Astrocyte (in vitro differentiated cells and primary cell): ENCODE measurements at regions not wholly inside any gene's neighbourhood (a gene's known extent, or its start where the extent isn't known, plus 50 kb on each side); places are given as distances from the start of the nearest gene placed in this dataset.

ENCODE experiments used
- DNase-seq: peaks from one replicate; pipeline ENCODE4 v3.0.0-alpha.2; 2010; ENCODE audit warnings: low read depth
- FAIRE-seq: peaks from 2 replicates; lab custom pipeline; 2011; peaks lifted over from hg19 to GRCh38; lab: Jason Lieb, UNC
- H2AFZ ChIP-seq: 2 replicates; pipeline ENCODE4 v1.6.0; 2012; ENCODE audit warnings: low read depth, low read length, inconsistent platforms
- H3K27ac ChIP-seq: 2 replicates; pipeline ENCODE4 v1.5.1; 2011; ENCODE audit warnings: low read depth, low read length, inconsistent platforms
- H3K27me3 ChIP-seq: 2 replicates; pipeline ENCODE4 v1.6.0; 2011; ENCODE audit warnings: low read length, inconsistent platforms; ENCODE audit not compliant: insufficient read depth
- H3K36me3 ChIP-seq: 2 replicates; pipeline ENCODE4 v1.5.1; 2011; ENCODE audit warnings: low read length, inconsistent platforms; ENCODE audit not compliant: insufficient read depth
- H3K4me1 ChIP-seq: 2 replicates; pipeline ENCODE4 v1.5.1; 2011; ENCODE audit warnings: low read length, inconsistent platforms; ENCODE audit not compliant: insufficient read depth
- H3K4me2 ChIP-seq: 2 replicates; pipeline ENCODE4 v1.6.0; 2012; ENCODE audit warnings: low read length, inconsistent platforms
- H3K4me3 ChIP-seq: 2 replicates; pipeline ENCODE4 v1.5.1; 2011; ENCODE audit warnings: low read depth, mild to moderate bottlenecking, low read length, inconsistent platforms; ENCODE audit not compliant: insufficient read depth
- H3K79me2 ChIP-seq: 2 replicates; pipeline ENCODE4 v1.6.0; 2012; ENCODE audit warnings: mild to moderate bottlenecking, low read length, inconsistent platforms; ENCODE audit not compliant: insufficient read depth
- H3K9ac ChIP-seq: 2 replicates; pipeline ENCODE4 v1.6.0; 2012; ENCODE audit warnings: mild to moderate bottlenecking, low read length, inconsistent platforms
- H3K9me3 ChIP-seq: 2 replicates; pipeline ENCODE4 v1.5.1; 2012; ENCODE audit warnings: low read depth, mild to moderate bottlenecking, low read length, inconsistent platforms; ENCODE audit not compliant: insufficient read depth
- H4K20me1 ChIP-seq: 2 replicates; pipeline ENCODE4 v1.6.0; 2012; ENCODE audit warnings: low read length, inconsistent platforms; ENCODE audit not compliant: insufficient read depth
- H3K27ac Mint-ChIP-seq: one replicate; pipeline ENCODE4 v1.8.0; 2021; ENCODE audit warnings: mild to moderate bottlenecking, mixed read lengths; ENCODE audit not compliant: unreplicated experiment
- H3K27me3 Mint-ChIP-seq: one replicate; pipeline ENCODE4 v1.8.0; 2021; ENCODE audit warnings: low read depth, mixed read lengths; ENCODE audit not compliant: unreplicated experiment
- H3K36me3 Mint-ChIP-seq: one replicate; pipeline ENCODE4 v1.8.0; 2021; ENCODE audit warnings: low read depth, mixed read lengths; ENCODE audit not compliant: unreplicated experiment
- H3K4me1 Mint-ChIP-seq: one replicate; pipeline ENCODE4 v1.8.0; 2021; ENCODE audit warnings: low read depth, mixed read lengths; ENCODE audit not compliant: unreplicated experiment
- H3K4me3 Mint-ChIP-seq: one replicate; pipeline ENCODE4 v1.8.0; 2021; ENCODE audit warnings: mild to moderate bottlenecking, moderate library complexity, mixed read lengths; ENCODE audit not compliant: unreplicated experiment
- H3K9me3 Mint-ChIP-seq: one replicate; pipeline ENCODE4 v1.8.0; 2021; ENCODE audit warnings: mild to moderate bottlenecking, mixed read lengths; ENCODE audit not compliant: unreplicated experiment
- CTCF ChIP-seq: IDR thresholded peaks from 2 replicates; pipeline ENCODE4 v1.5.1; 2011; ENCODE audit warnings: low read depth, mild to moderate bottlenecking, inconsistent platforms, low read length, moderate library complexity; ENCODE audit not compliant: insufficient read depth
- EZH2 ChIP-seq: IDR thresholded peaks from 2 replicates; pipeline ENCODE4 v1.6.1; 2012; ENCODE audit warnings: mild to moderate bottlenecking, low read length, inconsistent platforms; ENCODE audit not compliant: insufficient read depth

- no peak for TF ChIP-seq CTCF
- TF ChIP-seq EZH2, result no peak
- Histone ChIP-seq H3K4me2 (no peak overlapping the region), H3K79me2 (no peaks in the 10 kb centered on the region), H4K20me1 (no peaks in the 10 kb centered on the region), H3K9me3 (peaks cover 6% of the 10 kb centered on the region), H3K9ac (no peak overlapping the region), H3K27ac (no peak overlapping the region), H3K36me3 (no peaks in the 10 kb centered on the region), H2AFZ (no peak overlapping the region), H3K27me3 (no peaks in the 10 kb centered on the region), H3K4me1 (no peaks in the 10 kb centered on the region), H3K4me3 (no peak overlapping the region)
- Mint-ChIP-seq H3K27me3 (peaks cover 37% of the 10 kb centered on the region), H3K36me3 (peaks cover 2% of the 10 kb centered on the region), H3K4me3 (no peak overlapping the region), H3K4me1 (no peaks in the 10 kb centered on the region), H3K9me3 (peaks cover 5% of the 10 kb centered on the region), H3K27ac (no peak overlapping the region)
- no peak for FAIRE-seq
- no peak for DNase-seq
These were observed 478.2 kb upstream of the EEF2KMT start for GRCh38 chr16:5575646-5576245.

GRCh38 chr16:5575121-5575520, 477.5 kb upstream of the EEF2KMT start:
- Histone ChIP-seq H3K9ac (no peak overlapping the region), H4K20me1 (no peaks in the 10 kb centered on the region), H3K79me2 (no peaks in the 10 kb centered on the region), H3K27ac (no peak overlapping the region), H2AFZ (no peak overlapping the region), H3K36me3 (no peaks in the 10 kb centered on the region), H3K4me1 (no peaks in the 10 kb centered on the region), H3K4me3 (no peak overlapping the region), H3K27me3 (no peaks in the 10 kb centered on the region), H3K4me2 (no peak overlapping the region), H3K9me3 (peaks cover 6% of the 10 kb centered on the region)
- Mint-ChIP-seq H3K27me3 (peaks cover 34% of the 10 kb centered on the region), H3K9me3 (peaks cover 6% of the 10 kb centered on the region), H3K4me1 (no peaks in the 10 kb centered on the region), H3K4me3 (no peak overlapping the region), H3K36me3 (peaks cover 2% of the 10 kb centered on the region), H3K27ac (no peak overlapping the region)
- DNase-seq (no peak), FAIRE-seq (no peak)
- TF ChIP-seq EZH2 (no peak), CTCF (no peak)

- no peak overlapping the region for H3K4me3 ChIP-seq
- no peaks in the 10 kb centered on the region for H3K79me2 ChIP-seq
- no peak for DNase-seq
- H3K27me3 ChIP-seq, result no peaks in the 10 kb centered on the region
- H3K27ac ChIP-seq, result no peak overlapping the region
- H2AFZ ChIP-seq, result no peak overlapping the region
- H3K4me1 ChIP-seq, result no peaks in the 10 kb centered on the region
- Mint-ChIP-seq H3K4me1 (no peaks in the 10 kb centered on the region), H3K9me3 (peaks cover 6% of the 10 kb centered on the region), H3K27me3 (peaks cover 23% of the 10 kb centered on the region), H3K4me3 (no peak overlapping the region), H3K27ac (no peak overlapping the region), H3K36me3 (no peaks in the 10 kb centered on the region)
- H3K9ac ChIP-seq, result no peak overlapping the region
- FAIRE-seq, result no peak
- no peaks in the 10 kb centered on the region for H3K36me3 ChIP-seq
- peaks cover 6% of the 10 kb centered on the region for H3K9me3 ChIP-seq
- H3K4me2 ChIP-seq, result no peak overlapping the region
- no peaks in the 10 kb centered on the region for H4K20me1 ChIP-seq
- TF ChIP-seq CTCF (no peak), EZH2 (no peak)
These were observed 474.5 kb upstream of the EEF2KMT start for GRCh38 chr16:5572056-5572455.
